ENCODE measurements at regions not wholly inside any gene's neighbourhood (a gene's known extent, or its start where the extent isn't known, plus 50 kb on each side); places are given as distances from the start of the nearest gene placed in this dataset.

DNA sequence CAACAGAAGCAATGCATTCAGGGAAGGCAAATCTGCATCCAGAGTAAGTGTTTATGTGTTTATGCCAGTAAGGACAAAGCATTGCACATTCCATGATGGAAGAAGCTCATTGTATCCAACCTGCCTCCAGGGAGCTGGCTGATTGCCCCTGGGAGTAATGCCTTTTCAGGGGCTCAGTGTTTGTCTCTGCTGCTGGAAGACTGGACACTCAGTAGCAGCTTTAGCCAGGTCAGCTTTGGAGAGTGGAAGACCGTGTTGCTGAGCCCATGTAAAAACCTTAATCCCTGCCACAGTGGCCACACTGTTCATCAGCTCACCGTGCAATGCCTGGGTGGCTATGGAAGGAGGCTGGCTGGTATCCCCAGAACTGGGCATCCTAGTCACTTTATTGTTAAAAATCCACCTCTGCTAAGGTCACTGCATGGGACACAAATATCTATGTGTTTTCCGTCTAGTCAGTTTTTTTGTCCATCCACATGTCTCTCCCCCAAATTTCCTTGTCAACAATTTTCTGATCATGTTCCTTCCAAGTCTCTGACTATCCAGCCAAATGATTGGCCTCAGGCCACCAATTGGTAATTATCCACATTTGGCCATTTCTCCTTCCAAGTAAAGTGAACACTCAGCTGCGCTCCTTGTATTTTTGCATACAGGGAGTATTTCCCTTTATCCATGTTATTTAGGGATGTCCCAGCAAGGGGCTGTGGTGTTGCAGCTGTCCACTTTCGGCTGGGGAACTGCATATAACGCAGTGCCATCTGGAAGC lies 2044.5 kb upstream of the AGA start:
- WGBS, 2 donors, result 61 to 65% methylated on average over 6 of the region's 6 CpGs
- TF ChIP-seq POLR2A (IDR thresholded peaks at IDR 0.05), result no peak
- H3K4me3 ChIP-seq (ENCODE audit: low read depth, poor library complexity, severe bottlenecking), result no peak overlapping the region
- intact Hi-C loops (cut with DNase I; ENCODE audit: low total_unique reads), result no loop called here
- no peak for DNase-seq (ENCODE audit: low spot score in 2 of 2)

DNA sequence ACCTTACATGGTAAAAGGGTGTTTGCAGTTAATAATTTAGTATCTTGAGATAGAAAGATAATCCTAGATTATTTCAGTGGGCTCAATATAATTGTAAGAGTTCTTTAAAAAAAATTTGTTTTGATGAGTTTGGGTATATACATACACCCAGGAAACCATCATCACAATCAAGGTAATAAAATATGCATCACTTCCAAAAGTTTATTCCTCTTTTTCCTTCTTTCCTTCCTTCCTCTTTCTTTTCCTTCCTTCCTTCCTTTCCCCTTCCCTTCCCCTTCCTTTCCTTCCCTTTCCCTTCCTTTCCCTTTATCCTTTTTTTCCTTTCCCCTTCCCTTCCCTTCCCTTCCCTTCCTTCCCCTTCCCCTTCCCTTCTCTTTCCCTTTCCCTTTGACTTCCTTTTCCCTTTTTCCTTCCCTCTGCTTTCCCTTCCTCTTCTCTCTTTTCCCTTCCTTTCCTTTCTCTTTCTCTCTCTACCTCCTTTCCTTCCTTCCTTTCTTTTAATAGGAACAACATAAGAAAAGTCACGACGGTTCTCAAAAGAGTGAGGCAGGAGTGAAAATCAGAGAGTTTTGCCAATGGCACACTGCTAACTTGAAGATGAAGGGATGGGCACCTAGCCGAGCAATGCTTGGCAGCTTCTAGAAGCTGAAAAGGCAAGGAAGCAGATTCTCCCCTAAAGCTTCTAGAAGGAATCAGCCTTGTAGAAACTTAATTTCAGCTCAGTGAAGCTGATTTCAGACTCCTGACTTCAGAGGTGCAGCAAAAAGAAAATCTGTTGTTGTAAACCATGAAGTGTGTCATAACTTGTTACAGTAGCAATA lies 2050.2 kb upstream of the AGA start:
- no peak for DNase-seq (ENCODE audit: low spot score in 2 of 2)
- H3K4me3 ChIP-seq (ENCODE audit: low read depth, poor library complexity, severe bottlenecking), result no peak overlapping the region
- intact Hi-C loops (cut with DNase I; ENCODE audit: low total_unique reads), result no loop called here
- 73 to 76% methylated on average over 3 of the region's 3 CpGs for WGBS, 2 donors
- no peak for TF ChIP-seq POLR2A (IDR thresholded peaks at IDR 0.05)
- TF ChIP-seq, protein P1, sequence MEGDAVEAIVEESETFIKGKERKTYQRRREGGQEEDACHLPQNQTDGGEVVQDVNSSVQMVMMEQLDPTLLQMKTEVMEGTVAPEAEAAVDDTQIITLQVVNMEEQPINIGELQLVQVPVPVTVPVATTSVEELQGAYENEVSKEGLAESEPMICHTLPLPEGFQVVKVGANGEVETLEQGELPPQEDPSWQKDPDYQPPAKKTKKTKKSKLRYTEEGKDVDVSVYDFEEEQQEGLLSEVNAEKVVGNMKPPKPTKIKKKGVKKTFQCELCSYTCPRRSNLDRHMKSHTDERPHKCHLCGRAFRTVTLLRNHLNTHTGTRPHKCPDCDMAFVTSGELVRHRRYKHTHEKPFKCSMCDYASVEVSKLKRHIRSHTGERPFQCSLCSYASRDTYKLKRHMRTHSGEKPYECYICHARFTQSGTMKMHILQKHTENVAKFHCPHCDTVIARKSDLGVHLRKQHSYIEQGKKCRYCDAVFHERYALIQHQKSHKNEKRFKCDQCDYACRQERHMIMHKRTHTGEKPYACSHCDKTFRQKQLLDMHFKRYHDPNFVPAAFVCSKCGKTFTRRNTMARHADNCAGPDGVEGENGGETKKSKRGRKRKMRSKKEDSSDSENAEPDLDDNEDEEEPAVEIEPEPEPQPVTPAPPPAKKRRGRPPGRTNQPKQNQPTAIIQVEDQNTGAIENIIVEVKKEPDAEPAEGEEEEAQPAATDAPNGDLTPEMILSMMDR (IDR thresholded peaks at IDR 0.05), result no peak

DNA sequence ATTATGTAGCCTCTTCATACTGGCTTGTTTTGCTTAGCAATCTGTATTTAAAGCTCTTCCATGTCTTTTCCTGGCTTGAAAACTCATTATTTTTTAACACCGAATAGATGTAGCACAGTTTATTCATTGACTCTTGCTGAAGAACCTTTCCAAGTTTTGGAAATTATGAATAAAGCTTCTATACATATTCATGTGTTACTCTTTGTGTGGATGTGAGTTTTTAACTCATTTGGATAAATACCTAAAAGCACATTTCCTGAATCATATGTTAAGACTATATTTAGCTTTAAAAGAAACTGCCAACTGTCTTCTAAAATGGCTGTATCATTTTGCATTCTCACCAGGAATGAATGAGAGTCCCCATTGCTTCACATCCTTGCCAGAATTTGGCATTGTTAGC lies 2061.7 kb upstream of the AGA start:
- no peak for DNase-seq (ENCODE audit: low spot score in 2 of 2)
- intact Hi-C loops (cut with DNase I; ENCODE audit: low total_unique reads), result no loop called here
- WGBS, 2 donors, result 79 to 87% methylated on average over 1 of the region's 1 CpG
- TF ChIP-seq, protein P1 (IDR thresholded peaks at IDR 0.05), result no peak
- TF ChIP-seq POLR2A (IDR thresholded peaks at IDR 0.05), result no peak
- H3K4me3 ChIP-seq (ENCODE audit: low read depth, poor library complexity, severe bottlenecking), result no peak overlapping the region

DNA sequence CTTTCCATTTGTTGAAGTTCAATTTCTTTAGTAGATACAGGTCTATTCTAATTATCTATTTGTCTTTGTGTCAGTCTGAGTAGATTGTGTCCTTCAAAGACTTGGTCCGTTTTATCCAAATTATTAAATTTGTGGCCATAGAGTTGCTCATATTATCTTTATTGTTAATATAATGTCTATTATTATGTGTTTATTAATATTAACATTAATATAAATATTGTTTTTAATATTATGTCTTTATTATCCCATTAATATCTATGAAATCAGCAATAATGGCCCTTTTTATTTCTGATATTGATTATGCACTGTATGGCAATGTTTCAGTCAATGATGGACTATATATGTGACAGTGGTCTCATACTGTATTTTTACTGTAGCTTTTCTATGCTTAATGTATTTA lies 2067.3 kb upstream of the AGA start:
- intact Hi-C loops (cut with DNase I; ENCODE audit: low total_unique reads), result no loop called here
- no peak overlapping the region for H3K4me3 ChIP-seq (ENCODE audit: low read depth, poor library complexity, severe bottlenecking)
- WGBS, 2 donors, result 90 to 92% methylated on average over 1 of the region's 1 CpG
- TF ChIP-seq, protein P1 (IDR thresholded peaks at IDR 0.05), result no peak
- no peak for TF ChIP-seq POLR2A (IDR thresholded peaks at IDR 0.05)
- no peak for DNase-seq (ENCODE audit: low spot score in 2 of 2)

DNA sequence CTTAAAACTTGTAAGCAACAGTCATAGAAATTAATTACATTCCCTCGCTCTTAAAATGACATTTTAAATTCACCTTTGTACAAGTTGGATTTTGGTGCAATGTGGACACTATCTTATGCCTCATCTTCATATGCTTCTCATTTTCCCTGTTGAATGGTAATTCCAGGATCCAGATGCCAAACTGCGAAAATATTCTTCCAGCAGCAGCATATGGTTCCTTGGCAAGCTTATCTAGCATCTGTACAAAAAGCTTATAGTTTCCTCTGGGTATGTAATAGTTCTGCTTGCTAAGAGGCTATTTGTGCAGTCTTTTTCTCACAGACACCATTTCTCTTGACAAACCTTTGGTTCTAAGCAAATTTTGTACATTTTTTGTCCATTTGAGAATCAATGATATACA lies 2079.7 kb upstream of the AGA start:
- no peak for TF ChIP-seq POLR2A (IDR thresholded peaks at IDR 0.05)
- no peak overlapping the region for H3K4me3 ChIP-seq (ENCODE audit: low read depth, poor library complexity, severe bottlenecking)
- intact Hi-C loops (cut with DNase I; ENCODE audit: low total_unique reads), result no loop called here
- DNase-seq (ENCODE audit: low spot score in 2 of 2), result no peak
- WGBS, 2 donors, result 63 to 69% methylated on average over 2 of the region's 2 CpGs

DNA sequence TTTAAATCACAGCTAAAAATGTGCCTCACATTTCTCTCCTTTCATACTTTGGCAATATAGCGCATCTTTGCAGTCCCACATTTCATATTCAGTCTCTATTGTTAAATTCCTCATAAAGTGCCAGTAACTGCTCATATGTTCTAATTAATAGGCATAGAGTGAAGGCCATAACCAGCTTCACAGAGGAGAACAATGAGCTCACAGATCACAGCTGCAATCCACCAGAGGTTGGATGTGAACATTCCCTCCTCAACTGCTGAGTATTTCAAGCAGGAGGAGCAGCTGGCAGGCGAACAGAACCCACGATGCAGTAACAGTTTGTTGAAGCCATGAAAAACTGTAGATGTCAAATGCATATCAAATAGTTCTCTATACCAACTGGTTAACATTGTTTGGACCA lies 2088.7 kb upstream of the AGA start:
- intact Hi-C loops (cut with DNase I; ENCODE audit: low total_unique reads), result no loop called here
- no peak for DNase-seq (ENCODE audit: low spot score in 2 of 2)
- TF ChIP-seq POLR2A (IDR thresholded peaks at IDR 0.05), result no peak
- TF ChIP-seq, protein P1 (IDR thresholded peaks at IDR 0.05), result no peak

More for the DNA sequence above, 2088.7 kb upstream of the AGA start:
- 50 to 53% methylated on average over 3 of the region's 3 CpGs for WGBS, 2 donors
- no peak overlapping the region for H3K4me3 ChIP-seq (ENCODE audit: low read depth, poor library complexity, severe bottlenecking)
